Fibroblast of mammary gland (primary cell): ENCODE measurements at regions not wholly inside any gene's neighbourhood (a gene's known extent, or its start where the extent isn't known, plus 50 kb on each side); places are given as distances from the start of the nearest gene placed in this dataset.

ENCODE experiments used
- DNase-seq: peaks from one replicate; pipeline ENCODE4 v3.0.0-alpha.2; 2010; ENCODE audit warnings: low read depth
- H3K4me3 ChIP-seq: 2 replicates; pipeline ENCODE4 v1.5.1; 2011; ENCODE audit warnings: low read depth, mild to moderate bottlenecking, low read length, moderate library complexity; ENCODE audit not compliant: control insufficient read depth
- TF ChIP-seq, protein P1 (sequence below): conservative IDR thresholded peaks from 2 replicates; pipeline ENCODE4 v1.5.1; 2011; ENCODE audit warnings: low read depth, low read length, inconsistent platforms; ENCODE audit not compliant: control insufficient read depth, insufficient read depth

- no peak overlapping the region for H3K4me3 ChIP-seq
- TF ChIP-seq, protein P1, sequence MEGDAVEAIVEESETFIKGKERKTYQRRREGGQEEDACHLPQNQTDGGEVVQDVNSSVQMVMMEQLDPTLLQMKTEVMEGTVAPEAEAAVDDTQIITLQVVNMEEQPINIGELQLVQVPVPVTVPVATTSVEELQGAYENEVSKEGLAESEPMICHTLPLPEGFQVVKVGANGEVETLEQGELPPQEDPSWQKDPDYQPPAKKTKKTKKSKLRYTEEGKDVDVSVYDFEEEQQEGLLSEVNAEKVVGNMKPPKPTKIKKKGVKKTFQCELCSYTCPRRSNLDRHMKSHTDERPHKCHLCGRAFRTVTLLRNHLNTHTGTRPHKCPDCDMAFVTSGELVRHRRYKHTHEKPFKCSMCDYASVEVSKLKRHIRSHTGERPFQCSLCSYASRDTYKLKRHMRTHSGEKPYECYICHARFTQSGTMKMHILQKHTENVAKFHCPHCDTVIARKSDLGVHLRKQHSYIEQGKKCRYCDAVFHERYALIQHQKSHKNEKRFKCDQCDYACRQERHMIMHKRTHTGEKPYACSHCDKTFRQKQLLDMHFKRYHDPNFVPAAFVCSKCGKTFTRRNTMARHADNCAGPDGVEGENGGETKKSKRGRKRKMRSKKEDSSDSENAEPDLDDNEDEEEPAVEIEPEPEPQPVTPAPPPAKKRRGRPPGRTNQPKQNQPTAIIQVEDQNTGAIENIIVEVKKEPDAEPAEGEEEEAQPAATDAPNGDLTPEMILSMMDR, result no peak
- no peak for DNase-seq
These were observed 57.6 kb upstream of the EEF1E1 start for GRCh38 chr6:8159966-8160365.

DNA sequence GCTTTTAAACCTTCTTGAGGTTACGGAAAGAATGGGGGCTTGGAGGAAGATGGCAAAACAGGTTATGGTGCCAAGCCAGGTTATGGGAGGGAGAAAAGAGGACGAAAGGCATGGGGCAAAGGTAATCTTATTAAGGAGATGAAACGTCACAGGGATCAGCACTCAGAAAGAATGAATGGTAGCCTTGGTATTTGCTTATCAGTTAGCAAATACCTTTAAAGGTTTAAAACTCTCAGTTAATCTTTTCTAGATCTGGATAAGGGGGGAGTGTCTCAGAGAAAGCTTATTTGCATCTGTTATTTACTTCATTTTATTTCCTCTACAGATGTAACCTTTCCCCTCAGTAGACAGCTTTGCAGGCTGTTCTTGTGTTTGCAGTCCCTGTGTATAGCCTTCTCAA lies 55.5 kb upstream of the EEF1E1 start:
- no peak overlapping the region for H3K4me3 ChIP-seq
- no peak for DNase-seq
- TF ChIP-seq, protein P1, result no peak

DNA sequence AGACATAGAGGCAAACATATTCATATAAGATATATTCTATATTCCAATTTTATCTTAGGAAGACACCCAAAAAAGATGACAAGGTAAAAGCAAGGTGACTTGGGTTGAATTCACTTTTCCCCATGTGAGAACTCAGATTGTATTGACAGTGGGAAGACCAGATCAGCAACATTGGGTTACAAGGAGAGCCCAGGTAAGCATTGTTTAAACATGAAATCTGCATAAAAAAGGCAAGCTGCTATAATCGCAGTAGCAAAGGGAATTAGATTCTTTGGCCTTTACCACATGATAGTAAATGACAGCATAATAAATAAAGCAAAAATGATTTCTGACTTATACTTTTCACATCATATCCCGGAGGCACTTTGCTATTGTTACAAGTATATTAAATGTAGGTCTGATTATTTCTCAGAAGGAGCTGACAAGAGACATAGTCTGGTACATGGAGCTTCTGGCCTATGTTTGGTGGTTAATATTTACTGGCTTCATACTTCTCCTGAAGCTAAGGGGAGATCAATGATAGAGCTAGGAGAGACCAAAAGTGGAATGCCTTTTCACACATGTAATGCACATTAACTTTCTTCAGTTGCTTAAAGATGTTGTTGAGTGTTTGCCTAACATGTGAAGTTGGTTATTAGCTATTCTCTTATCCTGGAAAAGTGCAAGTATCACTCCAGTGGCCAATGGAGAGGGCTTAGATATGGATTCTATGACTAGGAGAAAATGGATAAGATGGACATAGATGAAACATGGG lies 53.1 kb upstream of the EEF1E1 start:
- H3K4me3 ChIP-seq, result no peak overlapping the region
- TF ChIP-seq, protein P1, result no peak
- DNase-seq, result no peak
